Trophoblast cell (in vitro differentiated cells and primary cell): ENCODE measurements at regions not wholly inside any gene's neighbourhood (a gene's known extent, or its start where the extent isn't known, plus 50 kb on each side); places are given as distances from the start of the nearest gene placed in this dataset.

Source experiments
- DNase-seq, 2 donors: peaks; one replicate each; pipeline ENCODE4 v3.0.0-alpha.2; 2016
- H2AFZ ChIP-seq: 2 replicates; pipeline ENCODE4 v1.6.1; 2013; ENCODE audit warnings: low read length, moderate library complexity, mild to moderate bottlenecking; ENCODE audit not compliant: insufficient read depth, poor library complexity
- H2AK5ac ChIP-seq: 2 replicates; pipeline ENCODE4 v1.6.1; 2013; ENCODE audit warnings: mild to moderate bottlenecking, low read length
- H2BK120ac ChIP-seq: 2 replicates; pipeline ENCODE4 v1.6.1; 2013; ENCODE audit warnings: low read length, mild to moderate bottlenecking, moderate library complexity; ENCODE audit not compliant: insufficient read depth, poor library complexity
- H2BK12ac ChIP-seq: 2 replicates; pipeline ENCODE4 v1.6.1; 2013; ENCODE audit warnings: mild to moderate bottlenecking, low read length, moderate library complexity
- H2BK5ac ChIP-seq: 2 replicates; pipeline ENCODE4 v1.6.1; 2013; ENCODE audit warnings: low read length, low read depth, moderate library complexity, mild to moderate bottlenecking; ENCODE audit not compliant: poor library complexity
- H3K14ac ChIP-seq: 2 replicates; pipeline ENCODE4 v1.6.1; 2013; ENCODE audit warnings: mild to moderate bottlenecking, low read length
- H3K18ac ChIP-seq: 2 replicates; pipeline ENCODE4 v1.6.1; 2013; ENCODE audit warnings: mild to moderate bottlenecking, low read length
- H3K23ac ChIP-seq: 2 replicates; pipeline ENCODE4 v1.6.1; 2013; ENCODE audit warnings: low read length
- H3K27ac ChIP-seq: 2 replicates; pipeline ENCODE4 v1.5.1; 2013; ENCODE audit warnings: low read depth, mild to moderate bottlenecking, inconsistent platforms, low read length, moderate library complexity
- H3K27me3 ChIP-seq: 2 replicates; pipeline ENCODE4 v1.6.1; 2013; ENCODE audit warnings: inconsistent platforms, mild to moderate bottlenecking, low read length, moderate library complexity; ENCODE audit not compliant: insufficient read depth
- H3K36me3 ChIP-seq, 2 experiments: 1 replicate in 1 of 2; 2 replicates in 1 of 2; pipeline ENCODE4 v1.6.1; 2013; ENCODE audit warnings: low read length in 2 of 2, mild to moderate bottlenecking in 2 of 2, moderate library complexity in 1 of 2; ENCODE audit not compliant: insufficient read depth in 2 of 2, control insufficient read depth in 1 of 2
- H3K4ac ChIP-seq: 2 replicates; pipeline ENCODE4 v1.6.1; 2013; ENCODE audit warnings: low read depth, mild to moderate bottlenecking, low read length, moderate library complexity
- H3K4me1 ChIP-seq, 2 experiments: 1 replicate in 1 of 2; 2 replicates in 1 of 2; pipeline ENCODE4 v1.6.1; 2013; ENCODE audit warnings: low read length in 2 of 2, mild to moderate bottlenecking in 2 of 2, moderate library complexity in 1 of 2; ENCODE audit not compliant: insufficient read depth in 2 of 2, control insufficient read depth in 1 of 2
- H3K4me2 ChIP-seq: 2 replicates; pipeline ENCODE4 v1.6.1; 2013; ENCODE audit warnings: inconsistent platforms, mild to moderate bottlenecking, low read length, moderate library complexity
- H3K4me3 ChIP-seq: 2 replicates; pipeline ENCODE4 v1.5.1; 2013; ENCODE audit warnings: mild to moderate bottlenecking, low read depth, low read length, inconsistent platforms
- H3K79me1 ChIP-seq: one replicate; pipeline ENCODE4 v1.6.1; 2013; ENCODE audit warnings: low read length
- H3K79me2 ChIP-seq: 2 replicates; pipeline ENCODE4 v1.6.1; 2013; ENCODE audit warnings: low read length, mild to moderate bottlenecking; ENCODE audit not compliant: control insufficient read depth, insufficient read depth, poor library complexity
- H3K9ac ChIP-seq: 2 replicates; pipeline ENCODE4 v1.6.1; 2013; ENCODE audit warnings: mild to moderate bottlenecking, low read length
- H3K9me3 ChIP-seq: 2 replicates; pipeline ENCODE4 v1.6.1; 2013; ENCODE audit warnings: low read depth, mild to moderate bottlenecking, control low read depth, inconsistent platforms, low read length; ENCODE audit not compliant: insufficient read depth
- H4K12ac ChIP-seq: 2 replicates; pipeline ENCODE4 v1.6.1; 2013; ENCODE audit warnings: low read depth, mild to moderate bottlenecking, low read length, moderate library complexity
- H4K8ac ChIP-seq: 2 replicates; pipeline ENCODE4 v1.6.1; 2013; ENCODE audit warnings: low read depth, mild to moderate bottlenecking, low read length, moderate library complexity
- H4K91ac ChIP-seq: one replicate; pipeline ENCODE4 v1.6.1; 2013; ENCODE audit warnings: low read depth, mild to moderate bottlenecking, low read length, moderate library complexity
- WGBS: extraction: QIAGEN DNeasy Blood & Tissue Kit; methylation state at CpG from one replicate; pipeline ENCODE4 v1.1.7; 2013; ENCODE audit warnings: missing lambda C conversion rate; ENCODE audit not compliant: insufficient read length, insufficient coverage; ENCODE audit errors: extremely low coverage; 5-methylcytosine and 5-hydroxymethylcytosine counted together

- peaks cover 2% of the 10 kb centered on the region for H3K9me3 ChIP-seq
- H3K79me1 ChIP-seq = peaks cover 2% of the 10 kb centered on the region
- no peak overlapping the region for H4K91ac ChIP-seq
- no peak overlapping the region for H3K9ac ChIP-seq
- H3K79me2 ChIP-seq = no peaks in the 10 kb centered on the region
- no peak overlapping the region for H3K18ac ChIP-seq
- no peak overlapping the region for H4K12ac ChIP-seq
- DNase-seq = no peak
- H3K4me2 ChIP-seq = no peak overlapping the region
- no peak overlapping the region for H2BK120ac ChIP-seq
- H3K4me3 ChIP-seq = no peak overlapping the region
- H3K14ac ChIP-seq = no peak overlapping the region
- no peak overlapping the region for H3K27ac ChIP-seq
- H2BK12ac ChIP-seq = no peak overlapping the region
- H3K4me1 ChIP-seq = peaks cover 0 to 2% of the 10 kb centered on the region in 2 experiments
- no peak overlapping the region for H2BK5ac ChIP-seq
- no peak overlapping the region for H3K23ac ChIP-seq
- no peaks in the 10 kb centered on the region for H3K36me3 ChIP-seq
- H3K4ac ChIP-seq = no peak overlapping the region
- no peak overlapping the region for H2AFZ ChIP-seq
- no CpG with 5 or more reads among the region's 4 CpGs for WGBS
- no peaks in the 10 kb centered on the region for H3K27me3 ChIP-seq
- no peak overlapping the region for H2AK5ac ChIP-seq
- no peak overlapping the region for H4K8ac ChIP-seq
Observed at GRCh38 chr5:58069846-58070245, 390.0 kb downstream of the PLK2 start.

DNA sequence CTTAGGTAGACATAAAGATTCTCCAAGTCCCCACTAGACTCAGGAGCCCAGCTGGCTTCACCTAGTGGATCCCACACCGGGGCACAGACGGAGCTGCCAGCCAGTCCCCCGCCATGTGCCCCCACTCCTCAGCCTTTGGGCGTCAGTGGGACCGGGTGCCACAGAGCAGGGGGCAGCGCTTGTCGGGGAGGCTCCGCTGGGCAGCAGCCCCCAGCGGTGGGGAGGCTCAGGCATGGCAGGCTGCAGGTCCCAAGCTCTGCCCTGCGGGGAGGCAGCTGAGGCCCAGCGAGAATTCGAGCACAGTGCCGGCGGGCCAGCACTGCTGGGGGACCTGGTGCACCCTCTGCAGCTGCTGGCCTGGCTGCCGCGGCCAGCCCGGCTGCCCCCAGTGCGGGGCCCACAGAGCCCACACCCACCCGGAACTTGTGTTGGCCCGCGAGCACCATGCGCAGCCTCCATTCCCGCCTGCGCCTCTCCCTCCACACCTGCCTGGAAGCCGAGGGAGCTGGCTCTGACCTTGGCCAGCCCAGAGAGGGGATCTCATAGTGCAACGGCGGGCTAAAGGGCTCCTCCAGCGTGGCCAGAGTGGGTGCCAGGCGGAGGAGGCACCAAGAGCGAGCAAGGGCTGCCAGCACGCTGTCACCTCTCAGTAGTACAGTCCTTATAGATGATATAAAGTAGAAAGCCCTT lies 390.7 kb downstream of the PLK2 start:
- Histone ChIP-seq H3K27me3 (no peaks in the 10 kb centered on the region), H3K27ac (no peak overlapping the region), H3K4ac (no peak overlapping the region), H3K9ac (no peak overlapping the region), H3K4me1 (peaks cover 0 to 2% of the 10 kb centered on the region in 2 experiments), H2AFZ (no peak overlapping the region), H3K23ac (no peak overlapping the region), H3K79me2 (no peaks in the 10 kb centered on the region), H3K4me3 (no peak overlapping the region), H3K36me3 (no peaks in the 10 kb centered on the region), H2BK12ac (no peak overlapping the region), H3K79me1 (peaks cover 2% of the 10 kb centered on the region), H3K4me2 (no peak overlapping the region), H2BK120ac (no peak overlapping the region), H4K8ac (no peak overlapping the region), H3K9me3 (peaks cover 2% of the 10 kb centered on the region), H3K18ac (no peak overlapping the region), H4K91ac (no peak overlapping the region), H2AK5ac (no peak overlapping the region), H2BK5ac (no peak overlapping the region), H3K14ac (no peak overlapping the region), H4K12ac (no peak overlapping the region)
- WGBS = no CpG with 5 or more reads among the region's 31 CpGs
- no peak for DNase-seq

DNA sequence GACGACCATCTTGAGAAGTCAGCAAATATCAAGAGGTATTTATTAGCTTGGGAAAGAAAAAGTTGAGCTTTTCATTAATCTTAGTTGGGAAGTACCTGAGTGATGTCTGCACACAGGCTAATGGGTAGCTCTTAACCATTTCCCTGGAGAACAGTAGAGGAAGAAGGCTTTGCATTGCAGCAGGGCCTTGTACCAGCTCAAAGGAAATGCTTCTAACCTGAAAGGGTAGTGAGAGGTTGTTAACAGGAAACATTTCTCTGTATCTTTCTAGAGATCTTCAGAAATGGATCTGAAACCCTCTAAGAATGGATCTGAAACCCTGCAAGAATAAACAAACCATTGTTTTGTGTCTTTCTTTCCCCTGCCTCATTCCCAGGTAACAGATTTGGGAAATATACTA lies 393.3 kb downstream of the PLK2 start:
- Histone ChIP-seq H3K4me3 (no peak overlapping the region), H2AK5ac (no peak overlapping the region), H3K4ac (no peak overlapping the region), H3K23ac (no peak overlapping the region), H3K14ac (no peak overlapping the region), H3K4me1 (peaks cover 0 to 4% of the 10 kb centered on the region in 2 experiments), H2BK120ac (no peak overlapping the region), H2BK12ac (no peak overlapping the region), H4K91ac (no peak overlapping the region), H4K12ac (no peak overlapping the region), H3K9me3 (peaks cover 2% of the 10 kb centered on the region), H3K27ac (no peak overlapping the region), H3K27me3 (no peaks in the 10 kb centered on the region), H3K79me1 (peaks cover 2% of the 10 kb centered on the region), H2BK5ac (no peak overlapping the region), H3K18ac (no peak overlapping the region), H3K4me2 (no peak overlapping the region), H3K9ac (no peak overlapping the region), H4K8ac (no peak overlapping the region), H2AFZ (no peak overlapping the region), H3K36me3 (no peaks in the 10 kb centered on the region), H3K79me2 (no peaks in the 10 kb centered on the region)
- DNase-seq = no peak
- no CpG with 5 or more reads among the region's 1 CpG for WGBS

DNA sequence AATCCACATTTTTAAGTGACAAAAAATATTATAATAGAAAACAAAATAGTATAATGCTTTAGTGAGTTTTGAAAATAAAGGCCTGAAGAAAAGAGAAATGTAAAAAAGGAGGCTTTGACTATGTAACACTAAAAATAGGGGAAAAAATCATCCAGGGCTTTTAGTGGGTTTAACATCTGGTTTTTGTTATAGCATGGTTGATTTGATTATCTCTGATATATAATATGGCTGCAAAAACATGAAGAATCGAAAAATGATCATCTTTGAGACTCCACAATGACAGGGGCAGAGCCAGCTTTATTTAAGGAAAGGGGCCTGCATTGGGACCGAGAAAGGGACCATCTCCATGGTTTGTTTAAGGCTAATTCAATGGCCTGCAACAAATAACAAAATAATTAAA lies 393.8 kb downstream of the PLK2 start:
- Histone ChIP-seq H3K36me3 (no peaks in the 10 kb centered on the region), H3K4me3 (no peak overlapping the region), H2AK5ac (no peak overlapping the region), H3K9me3 (peaks cover 2% of the 10 kb centered on the region), H3K79me2 (no peaks in the 10 kb centered on the region), H3K27me3 (no peaks in the 10 kb centered on the region), H2BK12ac (no peak overlapping the region), H4K12ac (no peak overlapping the region), H3K23ac (no peak overlapping the region), H3K4me2 (no peak overlapping the region), H3K27ac (no peak overlapping the region), H3K4ac (no peak overlapping the region), H3K4me1 (peaks cover 0 to 4% of the 10 kb centered on the region in 2 experiments), H4K8ac (no peak overlapping the region), H3K9ac (no peak overlapping the region), H2AFZ (no peak overlapping the region), H4K91ac (no peak overlapping the region), H3K79me1 (peaks cover 2% of the 10 kb centered on the region), H2BK120ac (no peak overlapping the region), H3K18ac (no peak overlapping the region), H2BK5ac (no peak overlapping the region), H3K14ac (no peak overlapping the region)
- no CpG with 5 or more reads among the region's 2 CpGs for WGBS
- DNase-seq = no peak
